Lung microvascular endothelial cell (primary cell): ENCODE measurements at regions not wholly inside any gene's neighbourhood (a gene's known extent, or its start where the extent isn't known, plus 50 kb on each side); places are given as distances from the start of the nearest gene placed in this dataset.

Experiments
- DNase-seq, 2 donors: peaks; one replicate each; pipeline versions ENCODE4 v3.0.0 to v3.0.0-alpha.2; 2010; ENCODE audit warnings: low read depth in 2 of 2

DNA sequence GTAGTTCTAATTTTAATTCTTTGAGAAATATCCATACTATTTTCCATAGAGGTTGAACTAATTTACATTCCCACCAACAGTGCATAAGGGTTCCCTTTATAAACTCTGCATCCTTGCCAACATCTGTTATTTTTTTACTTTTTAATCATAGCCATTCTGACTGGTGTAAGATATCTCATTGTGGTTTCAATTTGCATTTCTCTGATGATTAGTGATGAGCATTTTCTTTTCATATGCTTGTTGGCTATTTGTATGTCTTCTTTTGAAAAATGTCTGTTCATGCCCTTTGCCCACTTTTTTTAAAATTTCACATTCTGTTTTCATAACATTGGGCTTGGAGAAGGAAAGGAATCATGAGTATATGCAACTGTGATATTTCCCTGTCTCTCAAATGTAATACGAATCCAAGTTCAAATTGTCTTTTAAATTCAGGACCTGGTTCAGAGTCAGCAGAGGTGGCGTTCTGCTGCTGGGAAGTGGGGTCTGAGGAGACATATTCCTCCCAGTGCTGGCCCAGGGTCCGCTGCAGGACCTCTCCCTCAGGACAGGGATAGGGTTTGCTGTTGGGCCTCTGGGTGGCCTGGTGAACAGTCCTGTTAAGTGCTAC lies 81.2 kb upstream of the ETV6 start:
- DNase-seq, result no peak

DNA sequence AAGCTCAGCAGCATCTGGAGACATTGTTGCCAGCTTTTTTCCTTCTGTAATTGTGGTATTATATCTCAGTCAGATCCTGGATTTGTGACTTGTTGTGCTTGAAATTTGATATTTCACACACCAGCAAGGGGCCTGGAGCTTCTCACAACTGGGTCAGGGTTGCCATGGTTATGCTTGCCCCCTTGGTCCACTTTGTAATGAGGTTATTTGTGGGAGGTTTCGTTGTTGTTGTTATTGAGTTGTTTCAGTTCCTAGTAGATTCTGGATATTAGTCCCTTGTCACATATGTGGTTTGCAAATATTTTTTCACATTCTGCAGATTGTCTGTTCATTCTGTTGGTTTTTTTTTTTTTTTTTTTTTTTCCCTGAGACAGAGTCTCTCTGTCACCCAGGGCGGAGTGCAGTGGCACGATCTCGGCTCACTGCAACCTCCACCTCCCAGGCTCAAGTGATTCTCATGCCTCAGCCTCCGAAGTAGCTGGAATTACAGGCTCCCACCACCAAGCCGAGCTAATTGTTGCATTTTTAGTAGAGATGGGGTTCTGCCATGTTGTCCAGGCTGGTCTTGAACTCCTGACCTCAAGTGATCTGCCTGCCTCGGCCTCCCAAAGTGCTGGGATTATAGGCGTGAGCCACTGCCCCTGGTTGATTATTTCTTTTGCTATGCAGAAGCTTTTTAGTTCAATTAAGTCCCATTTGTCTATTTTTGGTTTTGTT lies 80.6 kb upstream of the ETV6 start:
- no peak for DNase-seq

GRCh38 chr12:11569716-11570115 lies 79.8 kb upstream of the ETV6 start:
- no peak for DNase-seq

- DNase-seq, result no peak
Observed at GRCh38 chr12:11573880-11574279, 75.6 kb upstream of the ETV6 start.

- peak in 1 of 2 donors; percentile 73 for DNase-seq
Observed at GRCh38 chr12:11576104-11576503, 73.4 kb upstream of the ETV6 start.

DNA sequence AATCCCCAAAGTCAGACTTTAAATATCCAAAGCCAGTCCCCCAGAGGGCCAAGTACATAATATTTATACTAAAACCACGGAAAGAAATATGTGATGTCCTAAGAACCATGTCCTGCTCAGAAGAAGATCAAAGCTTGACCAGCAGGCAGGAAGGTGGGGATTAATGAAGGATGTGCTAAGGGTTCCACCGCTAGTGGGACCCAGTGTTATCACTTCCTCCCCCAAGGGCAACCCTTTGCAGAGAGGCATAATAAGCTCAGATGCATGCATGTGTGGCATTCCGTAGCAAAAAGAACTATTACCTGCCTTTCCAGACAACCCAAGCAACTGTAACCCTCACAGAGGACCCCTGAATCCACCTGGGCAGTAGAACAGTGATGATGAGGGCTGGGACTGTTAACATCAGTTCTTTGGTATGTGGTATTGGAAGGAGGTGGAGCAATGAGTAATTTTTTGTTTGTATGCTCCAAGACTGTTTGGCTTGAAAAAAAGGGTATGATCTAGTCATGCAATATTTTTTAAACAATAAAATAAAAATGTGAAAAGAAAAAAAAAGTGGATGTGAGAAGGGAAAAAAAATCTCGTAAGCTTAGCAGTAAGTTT lies 71.7 kb upstream of the ETV6 start:
- DNase-seq, result no peak

- DNase-seq, result no peak
Observed at GRCh38 chr12:11578461-11578993, 70.9 kb upstream of the ETV6 start.

DNA sequence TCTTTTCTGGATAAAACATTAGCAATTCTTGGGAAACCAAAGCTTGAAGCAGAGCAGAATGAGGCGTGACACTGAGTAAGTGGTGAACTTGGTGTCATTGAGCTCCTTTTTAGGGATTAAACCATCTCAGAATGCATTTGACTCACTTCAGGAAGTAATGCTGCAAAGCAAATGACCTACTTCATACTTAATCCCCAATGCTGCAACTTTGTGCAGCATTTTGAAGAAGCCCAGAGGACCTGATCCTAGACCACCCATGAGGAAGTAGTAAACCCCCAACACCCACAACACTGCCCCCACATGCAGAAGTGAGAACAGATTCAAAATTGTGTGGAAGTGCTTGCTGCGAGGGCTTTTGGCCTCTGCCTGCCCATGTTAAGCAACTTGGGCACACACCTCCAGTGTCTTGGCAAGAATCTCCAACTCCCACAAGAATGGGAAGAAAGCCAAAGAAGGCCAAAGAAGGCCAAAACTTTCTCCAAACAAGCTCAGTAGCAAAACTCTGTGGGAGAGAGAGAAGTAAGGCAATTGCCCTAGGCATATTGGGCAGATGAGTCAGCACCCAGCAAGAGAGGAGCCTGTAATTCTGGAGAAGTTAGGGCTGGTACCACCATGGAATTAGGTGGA lies 69.2 kb upstream of the ETV6 start:
- peak in 1 of 2 donors; percentile 23 for DNase-seq

DNA sequence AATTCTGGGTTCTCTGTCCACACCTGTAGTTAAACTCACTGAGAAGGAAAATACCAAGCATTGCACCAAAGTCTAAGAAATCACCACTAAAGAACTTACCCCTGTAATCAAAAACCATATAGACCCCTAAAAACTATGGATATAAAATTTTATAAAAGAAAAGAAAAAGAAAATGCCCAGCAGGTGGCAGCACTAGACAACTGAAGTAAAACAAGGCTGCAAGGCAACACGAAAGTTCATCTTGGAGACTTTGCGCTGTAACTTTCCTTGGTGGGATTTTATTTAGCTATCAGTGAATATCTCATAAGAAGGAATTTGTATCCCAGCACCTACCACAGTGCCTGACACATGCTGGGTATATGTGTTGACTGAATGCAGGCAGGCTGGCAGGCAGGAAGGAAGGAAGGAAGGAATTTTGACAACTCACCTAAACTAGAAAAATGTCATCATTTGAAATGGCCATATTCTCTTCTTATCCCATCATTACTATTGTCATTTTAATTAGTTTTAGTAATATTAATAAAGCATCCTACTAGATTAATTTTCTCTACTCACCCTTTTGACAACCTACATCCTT lies 68.2 kb upstream of the ETV6 start:
- peak; percentile 77 to 82 for DNase-seq

DNA sequence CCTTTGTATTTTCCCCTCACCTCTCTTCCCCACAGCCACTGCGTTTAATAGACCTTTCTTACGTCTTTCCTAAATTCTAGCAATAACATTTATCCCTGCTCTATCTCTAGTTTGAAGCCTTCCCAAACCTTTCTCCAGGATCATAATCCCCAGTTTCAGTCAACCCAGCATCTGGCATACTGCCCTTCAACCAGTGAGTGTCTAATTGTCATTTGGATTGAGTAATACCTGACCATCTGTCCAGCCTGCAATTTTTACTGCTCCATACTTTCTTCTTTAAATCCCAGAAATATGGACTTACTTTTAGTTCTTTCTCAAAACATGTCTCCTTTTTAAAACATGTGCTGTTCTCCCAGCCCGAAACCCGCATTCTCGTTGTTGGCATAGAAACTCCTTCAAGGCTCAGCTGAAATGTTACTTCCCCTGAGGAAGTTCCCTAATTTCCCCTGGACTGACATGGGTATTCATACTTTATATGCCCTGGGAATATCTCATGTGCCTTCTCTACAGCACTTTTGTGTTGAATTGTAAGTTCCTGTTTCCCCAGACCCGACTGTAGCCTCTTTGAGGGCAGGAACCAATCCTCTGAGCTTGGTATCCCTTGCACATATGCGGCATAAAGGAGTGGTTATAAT lies 65.1 kb upstream of the ETV6 start:
- DNase-seq, result peak; percentile 16 to 56

DNA sequence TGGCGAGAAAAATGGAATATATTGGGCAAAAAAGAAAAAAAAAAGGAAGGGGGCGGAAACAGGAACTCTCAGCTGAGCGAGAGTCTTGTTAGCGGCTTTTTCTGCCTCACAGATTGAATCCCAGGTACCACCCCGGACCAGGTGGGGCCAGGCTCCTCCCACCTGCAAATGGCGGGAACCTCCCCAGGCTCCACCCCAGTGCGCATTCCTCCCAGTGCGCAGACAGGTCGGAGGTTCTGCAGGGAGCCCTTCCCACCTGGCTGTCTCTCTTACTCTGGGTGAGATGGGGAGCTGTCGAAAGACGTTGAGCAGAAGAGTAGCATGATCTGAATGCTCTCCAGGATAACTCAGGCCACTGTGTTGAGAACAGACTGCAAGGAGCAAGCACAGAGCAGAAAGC lies 57.0 kb upstream of the ETV6 start:
- no peak for DNase-seq

DNA sequence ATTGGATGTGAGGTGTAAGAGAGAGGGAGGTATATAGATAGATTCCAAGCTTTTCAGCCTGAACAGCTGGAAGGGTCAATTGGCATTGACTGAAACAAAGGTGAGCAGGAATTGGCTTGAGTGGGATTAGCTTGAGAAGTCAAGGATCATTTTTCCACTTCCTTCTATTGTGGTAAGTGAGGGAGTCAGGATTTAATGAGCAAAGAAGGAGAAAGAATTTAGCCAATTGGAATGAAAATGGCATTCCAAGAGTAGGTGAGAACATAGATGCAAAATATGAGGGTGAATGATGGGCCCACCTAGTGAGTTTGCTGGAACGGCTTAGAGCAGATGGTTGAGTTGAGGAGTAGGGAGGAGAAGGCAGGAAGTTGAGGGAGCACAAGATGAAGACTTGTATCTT lies 56.5 kb upstream of the ETV6 start:
- DNase-seq, result no peak

DNA sequence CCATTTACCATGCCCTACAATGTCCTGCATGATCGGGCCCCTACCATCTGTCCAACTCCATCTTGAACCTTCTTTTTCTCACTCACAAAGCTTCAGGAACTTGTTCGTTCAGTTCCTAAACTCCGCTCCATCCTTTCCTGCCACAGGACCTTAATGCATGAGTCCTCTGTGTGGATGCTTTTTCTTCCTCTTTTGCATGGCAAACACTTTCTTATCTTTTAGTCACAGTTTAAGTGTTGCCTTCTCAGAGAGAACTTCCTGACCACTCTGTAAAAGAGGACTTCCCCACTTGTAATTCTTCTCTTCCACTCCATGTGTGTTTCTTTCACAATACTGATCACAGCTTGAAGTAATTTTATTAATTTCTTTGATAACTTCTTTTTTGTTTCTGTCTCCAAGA lies 54.4 kb upstream of the ETV6 start:
- no peak for DNase-seq

DNA sequence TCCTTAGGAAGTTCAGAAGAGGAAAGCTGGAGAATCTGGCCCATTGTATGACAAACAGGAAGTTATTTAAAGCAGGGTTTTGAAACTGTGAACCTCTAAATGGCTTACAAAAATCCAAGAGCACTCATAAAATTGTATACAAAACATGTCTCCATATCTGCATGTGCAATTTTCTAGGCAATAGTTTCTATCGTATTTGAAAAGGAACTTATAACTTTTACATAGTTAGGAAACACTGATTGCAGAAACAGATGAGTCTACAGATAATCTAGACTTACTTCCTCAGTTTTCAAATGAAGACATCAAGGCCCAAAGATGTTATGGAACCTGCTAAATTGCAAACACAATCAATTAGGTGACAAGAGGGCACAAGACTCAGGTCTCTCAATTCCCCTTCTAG lies 53.3 kb upstream of the ETV6 start:
- DNase-seq, result no peak

GRCh38 chr12:11598900-11599299 lies 50.6 kb upstream of the ETV6 start:
- DNase-seq, result no peak
